Uterus (tissue), 2 donors: ENCODE measurements at regions not wholly inside any gene's neighbourhood (a gene's known extent, or its start where the extent isn't known, plus 50 kb on each side); places are given as distances from the start of the nearest gene placed in this dataset.

Source experiments
- POLR2A ChIP-seq, 2 donors: fragments of 450-650 bp; IDR thresholded peaks; one replicate each; pipeline ENCODE4 v1.6.1; 2016; ENCODE audit warnings: antibody characterized with exemption in 2 of 2, mild to moderate bottlenecking in 1 of 2, moderate library complexity in 1 of 2
- TF ChIP-seq, protein P1 (sequence below), 4 experiments: fragments of 200-600 bp in 2 of 4; fragments of 450-650 bp in 2 of 4; sonication (generic) in 2 of 4; IDR thresholded peaks; one replicate each; pipeline ENCODE4 v1.5.1; 2016 to 2019; ENCODE audit warnings: antibody characterized with exemption in 4 of 4, mild to moderate bottlenecking in 2 of 4, moderate library complexity in 1 of 4

DNA sequence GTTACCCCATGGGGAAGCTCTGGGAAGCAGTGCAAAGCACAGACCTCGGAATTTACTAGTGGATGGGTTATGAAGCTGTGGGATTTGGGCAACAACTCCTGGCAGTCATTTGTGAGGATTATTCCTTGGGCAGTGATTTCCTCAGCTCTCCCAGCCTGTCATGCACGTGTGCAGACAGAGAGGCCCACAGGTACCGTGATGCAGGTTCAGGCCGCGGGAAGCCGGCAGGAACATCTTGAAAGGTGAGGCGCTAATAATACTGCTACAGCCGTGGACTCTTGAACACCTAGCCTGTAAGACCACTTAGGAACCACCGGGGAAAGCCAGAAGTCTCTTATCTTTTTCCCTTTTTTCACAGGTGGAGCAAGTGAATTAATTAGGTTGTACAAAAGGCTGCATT is 80.2 kb upstream of the CPHXL start:
- TF ChIP-seq, protein P1, sequence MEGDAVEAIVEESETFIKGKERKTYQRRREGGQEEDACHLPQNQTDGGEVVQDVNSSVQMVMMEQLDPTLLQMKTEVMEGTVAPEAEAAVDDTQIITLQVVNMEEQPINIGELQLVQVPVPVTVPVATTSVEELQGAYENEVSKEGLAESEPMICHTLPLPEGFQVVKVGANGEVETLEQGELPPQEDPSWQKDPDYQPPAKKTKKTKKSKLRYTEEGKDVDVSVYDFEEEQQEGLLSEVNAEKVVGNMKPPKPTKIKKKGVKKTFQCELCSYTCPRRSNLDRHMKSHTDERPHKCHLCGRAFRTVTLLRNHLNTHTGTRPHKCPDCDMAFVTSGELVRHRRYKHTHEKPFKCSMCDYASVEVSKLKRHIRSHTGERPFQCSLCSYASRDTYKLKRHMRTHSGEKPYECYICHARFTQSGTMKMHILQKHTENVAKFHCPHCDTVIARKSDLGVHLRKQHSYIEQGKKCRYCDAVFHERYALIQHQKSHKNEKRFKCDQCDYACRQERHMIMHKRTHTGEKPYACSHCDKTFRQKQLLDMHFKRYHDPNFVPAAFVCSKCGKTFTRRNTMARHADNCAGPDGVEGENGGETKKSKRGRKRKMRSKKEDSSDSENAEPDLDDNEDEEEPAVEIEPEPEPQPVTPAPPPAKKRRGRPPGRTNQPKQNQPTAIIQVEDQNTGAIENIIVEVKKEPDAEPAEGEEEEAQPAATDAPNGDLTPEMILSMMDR (IDR thresholded peaks at IDR 0.05): no peak
- TF ChIP-seq POLR2A (IDR thresholded peaks at IDR 0.05): no peak
